SK-N-MC (cell line): ENCODE measurements at regions not wholly inside any gene's neighbourhood (a gene's known extent, or its start where the extent isn't known, plus 50 kb on each side); places are given as distances from the start of the nearest gene placed in this dataset.
"Not testable (repeated sequence)": the region's sequence is repeated elsewhere in the genome, so short reads cannot be mapped to it uniquely, and the experiment has no call there.

Experiments used
- DNase-seq: peaks from one replicate; pipeline ENCODE4 v3.0.0-alpha.2; 2011; ENCODE audit warnings: low read depth, low spot score
- H3K27ac ChIP-seq: fragments of 200-600 bp; sonication (generic); 2 replicates; pipeline ENCODE4 v1.5.1; 2016; ENCODE audit warnings: mixed run types
- H3K36me3 ChIP-seq: fragments of 200-600 bp; sonication (generic); 2 replicates; pipeline ENCODE4 v1.6.1; 2017; ENCODE audit warnings: antibody characterized with exemption, low read length, mixed read lengths; ENCODE audit not compliant: insufficient read depth
- H3K4me3 ChIP-seq: fragments of 200-600 bp; sonication (generic); 2 replicates; pipeline ENCODE4 v1.5.1; 2016
- H3K9ac ChIP-seq: fragments of 200-600 bp; sonication (generic); 2 replicates; pipeline ENCODE4 v1.8.0; 2017; ENCODE audit warnings: mixed run types, mixed read lengths; ENCODE audit not compliant: insufficient read length
- H3K9me3 ChIP-seq: fragments of 200-600 bp; sonication (generic); 2 replicates; pipeline ENCODE4 v1.6.1; 2017; ENCODE audit warnings: low read depth, mild to moderate bottlenecking, antibody characterized with exemption, low read length, moderate library complexity, mixed read lengths
- EZH2 ChIP-seq: fragments of 200-600 bp; sonication (generic); IDR thresholded peaks from one replicate; pipeline ENCODE4 v1.6.1; 2017; ENCODE audit warnings: antibody characterized with exemption
- FOXP2 ChIP-seq: optimal IDR thresholded peaks from 2 replicates; pipeline ENCODE3; 2011; ENCODE audit warnings: mild to moderate bottlenecking, moderate library complexity; ENCODE audit not compliant: insufficient read depth; ENCODE audit errors: extremely low read length, control extremely low read depth
- POLR2AphosphoS5 ChIP-seq: IDR thresholded peaks from 2 replicates; pipeline ENCODE4 v1.6.1; 2012; ENCODE audit warnings: mild to moderate bottlenecking, low read depth, low read length, borderline replicate concordance

- no peaks in the 10 kb centered on the region for H3K9me3 ChIP-seq
- no peak overlapping the region for H3K4me3 ChIP-seq
- no peaks in the 10 kb centered on the region for H3K36me3 ChIP-seq
- no peak for TF ChIP-seq FOXP2
- no peak for TF ChIP-seq EZH2
- DNase-seq = no peak
- H3K9ac ChIP-seq = no peak overlapping the region
- no peak overlapping the region for H3K27ac ChIP-seq
These were observed 267.3 kb downstream of the TTC8 start for GRCh38 chr14:89091781-89092180.

- Histone ChIP-seq H3K36me3 (no peaks in the 10 kb centered on the region), H3K9me3 (no peaks in the 10 kb centered on the region), H3K9ac (no peak overlapping the region), H3K4me3 (no peak overlapping the region), H3K27ac (no peak overlapping the region)
- no peak for DNase-seq
- TF ChIP-seq EZH2 (no peak), POLR2AphosphoS5 (no peak), FOXP2 (no peak)
These were observed 268.8 kb downstream of the TTC8 start for GRCh38 chr14:89093083-89093730.

- Histone ChIP-seq H3K36me3 (no peaks in the 10 kb centered on the region), H3K4me3 (no peak overlapping the region), H3K27ac (no peak overlapping the region), H3K9ac (no peak overlapping the region), H3K9me3 (no peaks in the 10 kb centered on the region)
- DNase-seq = no peak
- TF ChIP-seq FOXP2 (no peak), POLR2AphosphoS5 (no peak), EZH2 (no peak)
These were observed 270.6 kb downstream of the TTC8 start for GRCh38 chr14:89095036-89095435.

GRCh38 chr14:89096946-89097345 is 272.5 kb downstream of the TTC8 start:
- DNase-seq = no peak
- Histone ChIP-seq H3K9ac (no peak overlapping the region), H3K4me3 (no peak overlapping the region), H3K27ac (no peak overlapping the region), H3K9me3 (no peaks in the 10 kb centered on the region), H3K36me3 (no peaks in the 10 kb centered on the region)
- TF ChIP-seq EZH2 (no peak), POLR2AphosphoS5 (no peak), FOXP2 (no peak)

GRCh38 chr14:89098254-89098653 is 273.8 kb downstream of the TTC8 start:
- Histone ChIP-seq H3K27ac (no peak overlapping the region), H3K4me3 (no peak overlapping the region), H3K36me3 (no peaks in the 10 kb centered on the region), H3K9me3 (no peaks in the 10 kb centered on the region), H3K9ac (no peak overlapping the region)
- no peak for DNase-seq
- TF ChIP-seq POLR2AphosphoS5 = no peak
- no peak for TF ChIP-seq FOXP2
- no peak for TF ChIP-seq EZH2

GRCh38 chr14:89104171-89104817 is 279.8 kb downstream of the TTC8 start:
- not testable (repeated sequence) for H3K36me3 ChIP-seq, H3K27ac ChIP-seq, DNase-seq

GRCh38 chr14:89104861-89105260 is 280.4 kb downstream of the TTC8 start:
- H3K9ac ChIP-seq, H3K9me3 ChIP-seq, DNase-seq, H3K4me3 ChIP-seq, H3K27ac ChIP-seq, H3K36me3 ChIP-seq: not testable (repeated sequence)

More at GRCh38 chr14:89104171-89104817, 279.8 kb downstream of the TTC8 start:
- H3K9me3 ChIP-seq, H3K9ac ChIP-seq, H3K4me3 ChIP-seq: not testable (repeated sequence)
